ENCODE measurements at regions not wholly inside any gene's neighbourhood (a gene's known extent, or its start where the extent isn't known, plus 50 kb on each side); places are given as distances from the start of the nearest gene placed in this dataset.

GRCh38 chr14:64649383-64649998, 54.7 kb upstream of the PLEKHG3 start:
- ATAC-seq (ENCODE audit: insufficient read depth, low FRiP score): no peak
- WGBS, 2 donors: 69 to 74% methylated on average over 13 of the region's 13 CpGs

DNA sequence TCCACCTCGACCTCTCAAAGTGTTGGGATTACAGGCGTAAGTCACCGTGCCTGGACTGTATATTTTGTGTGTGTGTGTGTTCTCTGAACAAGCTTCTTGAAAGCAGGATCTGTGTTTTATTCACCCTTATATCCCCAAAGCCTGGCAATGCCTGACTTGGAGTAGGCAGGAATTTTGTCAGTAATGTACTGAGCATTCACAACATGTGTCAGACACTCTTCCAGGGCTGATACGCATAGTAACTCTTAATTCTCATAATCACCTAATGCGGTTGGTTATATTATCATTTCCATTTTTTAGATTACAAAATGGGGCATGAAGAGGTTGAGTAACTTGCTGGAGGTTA, 50.4 kb upstream of the PLEKHG3 start:
- H3K4me1 ChIP-seq (ENCODE audit: control insufficient read depth in 5 of 5, insufficient read depth in 5 of 5, low read length in 5 of 5): peaks cover 0 to 10% (median 0%) of the 10 kb centered on the region in 5 donors
- no peaks in the 10 kb centered on the region for H3K36me3 ChIP-seq (ENCODE audit: control insufficient read depth in 4 of 4, insufficient read depth in 4 of 4, low read length in 4 of 4)
- no peak for TF ChIP-seq CTCF (IDR thresholded peaks at IDR 0.05; ENCODE audit: control extremely low read depth, extremely low read depth)
- DNase-seq (no peak), ATAC-seq (ENCODE audit: insufficient read depth, low FRiP score) (peak; percentile 8)
- H3K9me3 ChIP-seq (ENCODE audit: control insufficient read depth in 4 of 4, insufficient read depth in 3 of 4, low read length in 3 of 4): peaks cover 0 to 2% (median 0%) of the 10 kb centered on the region in 4 donors
- H3K4me3 ChIP-seq: no peak overlapping the region
- H3K27ac ChIP-seq (ENCODE audit: low read depth in 1 of 2, low read length in 1 of 2): peak overlapping the region in 1 of 2 donors; percentile 64
- 80 to 85% methylated on average over 5 of the region's 5 CpGs for WGBS, 2 donors
- H3K27me3 ChIP-seq (ENCODE audit: control insufficient read depth in 3 of 3, insufficient read depth in 3 of 3, low read length in 2 of 3): no peaks in the 10 kb centered on the region
- H3K9ac ChIP-seq (ENCODE audit: insufficient read depth in 1 of 2, low read length in 2 of 2): no peak overlapping the region

More at GRCh38 chr14:64649383-64649998, 54.7 kb upstream of the PLEKHG3 start:
- no peaks in the 10 kb centered on the region for H3K27me3 ChIP-seq (ENCODE audit: control insufficient read depth in 3 of 3, insufficient read depth in 3 of 3, low read length in 2 of 3)
- no peaks in the 10 kb centered on the region for H3K9me3 ChIP-seq (ENCODE audit: control insufficient read depth in 4 of 4, insufficient read depth in 3 of 4, low read length in 3 of 4)
- no peak overlapping the region for H3K4me3 ChIP-seq
- no peak for DNase-seq
- no peak overlapping the region for H3K9ac ChIP-seq (ENCODE audit: insufficient read depth in 1 of 2, low read length in 2 of 2)
- H3K4me1 ChIP-seq (ENCODE audit: control insufficient read depth in 5 of 5, insufficient read depth in 5 of 5, low read length in 5 of 5): peaks cover 0 to 11% (median 4%) of the 10 kb centered on the region in 5 donors
- no peaks in the 10 kb centered on the region for H3K36me3 ChIP-seq (ENCODE audit: control insufficient read depth in 4 of 4, insufficient read depth in 4 of 4, low read length in 4 of 4)
- H3K27ac ChIP-seq (ENCODE audit: low read depth in 1 of 2, low read length in 1 of 2): no peak overlapping the region
- TF ChIP-seq CTCF (IDR thresholded peaks at IDR 0.05; ENCODE audit: control extremely low read depth, extremely low read depth): no peak

DNA sequence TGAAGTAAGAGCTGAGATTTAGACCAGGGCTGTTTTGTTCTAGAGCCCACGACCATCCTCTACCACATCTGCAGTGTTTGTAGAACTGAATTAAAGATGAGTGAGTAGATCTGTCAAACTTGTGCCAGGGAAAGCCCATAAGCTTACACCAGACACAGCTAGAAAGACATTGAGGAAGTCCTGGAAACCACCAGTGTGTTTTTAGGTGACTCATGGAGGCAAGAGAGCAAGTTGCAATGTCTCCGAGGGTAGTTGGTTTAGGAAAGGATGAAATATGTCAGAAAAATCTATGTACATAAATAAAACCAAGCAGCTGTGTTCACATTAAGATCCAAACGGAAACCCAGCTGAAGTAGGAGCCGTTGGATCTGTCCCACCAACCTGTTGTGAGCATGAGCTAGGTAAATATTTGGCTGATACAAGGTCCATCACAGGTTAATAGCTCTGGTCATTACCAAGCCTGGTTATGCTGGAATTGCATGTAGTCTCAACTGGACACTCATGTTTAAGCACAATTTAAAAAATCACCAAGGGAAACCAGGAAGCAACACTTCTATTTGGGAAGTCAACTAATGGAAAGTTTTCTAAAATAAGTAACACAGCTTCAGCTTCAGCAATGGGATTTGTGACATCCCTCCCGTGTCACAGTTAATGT, 49.9 kb upstream of the PLEKHG3 start:
- DNase-seq: peak in 2 of 3 donors; percentile 36 to 48
- H3K4me3 ChIP-seq: no peak overlapping the region
- WGBS, 2 donors: 8 to 9% methylated on average over 5 of the region's 5 CpGs
- no peak for TF ChIP-seq CTCF (IDR thresholded peaks at IDR 0.05; ENCODE audit: control extremely low read depth, extremely low read depth)
- H3K27me3 ChIP-seq (ENCODE audit: control insufficient read depth in 3 of 3, insufficient read depth in 3 of 3, low read length in 2 of 3): no peaks in the 10 kb centered on the region
- peaks cover 0 to 10% (median 0%) of the 10 kb centered on the region in 5 donors for H3K4me1 ChIP-seq (ENCODE audit: control insufficient read depth in 5 of 5, insufficient read depth in 5 of 5, low read length in 5 of 5)
- H3K36me3 ChIP-seq (ENCODE audit: control insufficient read depth in 4 of 4, insufficient read depth in 4 of 4, low read length in 4 of 4): no peaks in the 10 kb centered on the region
- peak; percentile 82 for ATAC-seq (ENCODE audit: insufficient read depth, low FRiP score)
- H3K9ac ChIP-seq (ENCODE audit: insufficient read depth in 1 of 2, low read length in 2 of 2): no peak overlapping the region
- peaks cover 0 to 2% (median 0%) of the 10 kb centered on the region in 4 donors for H3K9me3 ChIP-seq (ENCODE audit: control insufficient read depth in 4 of 4, insufficient read depth in 3 of 4, low read length in 3 of 4)
- peak overlapping the region in 1 of 2 donors; percentile 64 for H3K27ac ChIP-seq (ENCODE audit: low read depth in 1 of 2, low read length in 1 of 2)

Measured in lung (tissue), 11 donors.